ENCODE measurements at regions not wholly inside any gene's neighbourhood (a gene's known extent, or its start where the extent isn't known, plus 50 kb on each side); places are given as distances from the start of the nearest gene placed in this dataset.

DNA sequence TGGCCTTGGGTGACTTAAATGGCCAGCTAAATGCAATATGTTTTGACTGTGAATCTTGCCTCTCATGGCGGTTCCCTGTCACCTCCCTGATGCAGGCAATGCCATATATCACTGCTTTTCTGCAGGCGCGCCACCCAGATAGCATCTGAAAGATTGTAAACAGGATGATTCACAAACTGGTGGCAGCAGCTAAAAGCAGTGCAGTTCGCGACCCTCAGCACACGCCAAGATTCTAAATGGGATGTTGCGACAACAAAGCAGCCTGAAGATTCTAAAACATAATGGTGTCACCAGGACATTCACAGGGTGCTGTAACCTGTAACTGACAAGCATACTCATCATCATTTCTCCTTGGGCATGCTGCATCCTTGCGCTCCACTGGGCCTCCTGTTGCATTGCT, 440.4 kb upstream of the CADM1 start:
- Histone ChIP-seq H3K4me1 (replicated peaks in 1 of 2) (no peaks in the 10 kb centered on the region), H3K27ac (no peak overlapping the region), H3K9me3 (replicated peaks in 1 of 3) (no peaks in the 10 kb centered on the region), H3K36me3 (replicated peaks in 1 of 2) (no peaks in the 10 kb centered on the region), H3K4me3 (no peak overlapping the region), H3K27me3 (no peaks in the 10 kb centered on the region)
- DNase-seq = no peak
- WGBS, 4 donors = 68 to 74% (median 69%) methylated on average over 8 of the region's 8 CpGs
- TF ChIP-seq, protein P1, sequence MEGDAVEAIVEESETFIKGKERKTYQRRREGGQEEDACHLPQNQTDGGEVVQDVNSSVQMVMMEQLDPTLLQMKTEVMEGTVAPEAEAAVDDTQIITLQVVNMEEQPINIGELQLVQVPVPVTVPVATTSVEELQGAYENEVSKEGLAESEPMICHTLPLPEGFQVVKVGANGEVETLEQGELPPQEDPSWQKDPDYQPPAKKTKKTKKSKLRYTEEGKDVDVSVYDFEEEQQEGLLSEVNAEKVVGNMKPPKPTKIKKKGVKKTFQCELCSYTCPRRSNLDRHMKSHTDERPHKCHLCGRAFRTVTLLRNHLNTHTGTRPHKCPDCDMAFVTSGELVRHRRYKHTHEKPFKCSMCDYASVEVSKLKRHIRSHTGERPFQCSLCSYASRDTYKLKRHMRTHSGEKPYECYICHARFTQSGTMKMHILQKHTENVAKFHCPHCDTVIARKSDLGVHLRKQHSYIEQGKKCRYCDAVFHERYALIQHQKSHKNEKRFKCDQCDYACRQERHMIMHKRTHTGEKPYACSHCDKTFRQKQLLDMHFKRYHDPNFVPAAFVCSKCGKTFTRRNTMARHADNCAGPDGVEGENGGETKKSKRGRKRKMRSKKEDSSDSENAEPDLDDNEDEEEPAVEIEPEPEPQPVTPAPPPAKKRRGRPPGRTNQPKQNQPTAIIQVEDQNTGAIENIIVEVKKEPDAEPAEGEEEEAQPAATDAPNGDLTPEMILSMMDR (IDR thresholded peaks at IDR 0.05) = no peak
- no peak for TF ChIP-seq POLR2A (IDR thresholded peaks at IDR 0.05)
- intact Hi-C loops (cut with DNase I) = no loop called here

DNA sequence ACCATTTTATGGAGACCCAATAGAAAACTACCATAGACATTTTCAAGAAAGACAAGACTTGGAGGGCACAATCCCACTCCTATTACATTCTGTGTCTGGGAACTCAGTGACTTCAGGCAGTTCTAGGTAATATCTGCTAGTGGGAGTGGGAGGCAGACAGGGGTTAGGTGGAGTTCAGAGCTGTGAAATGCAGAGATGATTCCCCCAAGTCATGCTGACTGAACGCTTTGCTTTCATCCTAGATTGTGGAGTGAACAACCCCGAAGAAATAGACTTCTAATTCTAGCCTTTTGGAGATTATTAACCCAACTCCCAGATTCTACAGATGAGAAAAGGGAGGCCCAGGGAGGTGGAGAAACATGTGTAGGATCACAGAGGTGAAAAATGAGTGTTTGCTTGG, 437.8 kb upstream of the CADM1 start:
- H3K27me3 ChIP-seq = no peaks in the 10 kb centered on the region
- H3K4me3 ChIP-seq = no peak overlapping the region
- H3K27ac ChIP-seq = peak overlapping the region in 1 of 5 donors; percentile 31
- H3K36me3 ChIP-seq (replicated peaks in 1 of 2) = no peaks in the 10 kb centered on the region
- DNase-seq = no peak
- no peaks in the 10 kb centered on the region for H3K9me3 ChIP-seq (replicated peaks in 1 of 3)
- WGBS, 4 donors = 78 to 94% (median 89%) methylated on average over 2 of the region's 2 CpGs
- no peaks in the 10 kb centered on the region for H3K4me1 ChIP-seq (replicated peaks in 1 of 2)
- intact Hi-C loops (cut with DNase I) = no loop called here
- TF ChIP-seq, protein P1 (IDR thresholded peaks at IDR 0.05) = no peak
- no peak for TF ChIP-seq POLR2A (IDR thresholded peaks at IDR 0.05)

DNA sequence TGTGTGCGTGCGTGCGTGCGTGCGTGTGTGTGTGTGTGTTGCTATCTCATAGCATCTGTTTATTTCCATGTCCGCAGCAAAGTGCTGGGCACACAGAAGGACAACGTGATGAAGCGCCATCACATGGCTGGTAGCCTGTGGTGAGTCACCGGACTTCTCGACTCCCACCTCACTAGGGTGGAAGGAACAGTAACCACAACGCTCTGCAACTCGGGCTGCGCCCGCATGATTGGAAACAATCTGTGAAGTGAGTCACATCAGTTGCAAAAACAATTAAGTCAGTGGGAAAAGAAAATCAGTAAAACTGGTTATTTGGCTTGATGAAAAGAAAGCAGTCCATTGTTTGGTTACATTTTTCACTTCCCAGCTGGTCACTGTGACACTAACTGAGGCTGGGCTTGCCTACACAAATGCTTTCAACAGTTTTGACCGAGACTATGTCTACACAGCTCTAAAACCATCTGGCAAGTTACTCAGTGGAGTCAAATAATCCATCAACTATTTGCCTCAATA, 437.3 kb upstream of the CADM1 start:
- peak overlapping the region in 1 of 5 donors; percentile 31 for H3K27ac ChIP-seq
- no peaks in the 10 kb centered on the region for H3K4me1 ChIP-seq (replicated peaks in 1 of 2)
- WGBS, 4 donors = 82 to 86% (median 84%) methylated on average over 15 of the region's 15 CpGs
- no peaks in the 10 kb centered on the region for H3K36me3 ChIP-seq (replicated peaks in 1 of 2)
- DNase-seq = peak in 6 of 7 donors; percentile 12 to 65 (median 44)
- TF ChIP-seq, protein P1 (IDR thresholded peaks at IDR 0.05) = no peak
- no peak for TF ChIP-seq POLR2A (IDR thresholded peaks at IDR 0.05)
- no peaks in the 10 kb centered on the region for H3K9me3 ChIP-seq (replicated peaks in 1 of 3)
- H3K4me3 ChIP-seq = no peak overlapping the region
- intact Hi-C loops (cut with DNase I) = no loop called here
- no peaks in the 10 kb centered on the region for H3K27me3 ChIP-seq

DNA sequence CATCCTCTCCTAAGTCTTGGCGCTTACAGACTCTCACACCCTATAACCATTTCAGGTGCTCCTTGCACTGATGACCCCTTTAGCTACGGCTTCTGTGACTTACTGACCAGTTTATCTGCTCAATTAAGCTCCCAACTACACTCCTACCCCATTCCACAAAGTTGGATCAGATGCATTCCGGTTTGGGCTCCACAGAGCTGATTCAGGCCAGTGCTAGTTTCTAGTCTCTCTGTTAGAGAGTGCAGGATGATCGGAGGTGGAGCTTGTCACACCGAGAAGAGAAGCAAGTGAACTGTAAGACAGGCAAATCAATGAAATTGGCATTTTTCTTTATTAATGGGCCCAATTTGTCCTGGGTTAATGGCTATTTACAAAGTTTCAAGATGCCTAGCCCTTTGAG, 436.8 kb upstream of the CADM1 start:
- intact Hi-C loops (cut with DNase I) = no loop called here
- H3K4me1 ChIP-seq (replicated peaks in 1 of 2) = no peaks in the 10 kb centered on the region

More for the DNA sequence above, 436.8 kb upstream of the CADM1 start:
- TF ChIP-seq, protein P1 (IDR thresholded peaks at IDR 0.05) = no peak
- TF ChIP-seq POLR2A (IDR thresholded peaks at IDR 0.05) = no peak
- H3K9me3 ChIP-seq (replicated peaks in 1 of 3) = no peaks in the 10 kb centered on the region
- WGBS, 4 donors = 79 to 90% (median 86%) methylated on average over 5 of the region's 5 CpGs
- no peak for DNase-seq
- H3K27me3 ChIP-seq = no peaks in the 10 kb centered on the region
- H3K27ac ChIP-seq = no peak overlapping the region
- no peak overlapping the region for H3K4me3 ChIP-seq
- no peaks in the 10 kb centered on the region for H3K36me3 ChIP-seq (replicated peaks in 1 of 2)
